Natural killer cell (primary cell): ENCODE measurements at regions not wholly inside any gene's neighbourhood (a gene's known extent, or its start where the extent isn't known, plus 50 kb on each side); places are given as distances from the start of the nearest gene placed in this dataset.
A peak's percentile ranks its signal among the peaks of the same experiment; 100 is the strongest.

Experiments
- ATAC-seq, 3 donors: fragments of 150-1000 bp in 2 of 3; fragments of 200-7000 bp in 1 of 3; cut with Tn5 transposase; 1 replicate in 1 of 3; 2 replicates in 2 of 3; pipeline ENCODE4 v1.10.0; 2021; ENCODE audit warnings: mild to moderate bottlenecking in 2 of 3, moderate library complexity in 2 of 3
- DNase-seq, 2 donors: peaks; one replicate each; pipeline versions ENCODE4 v3.0.0 to v3.0.0-alpha.2; 2013 to 2021; ENCODE audit warnings: mixed read lengths in 1 of 2
- H3K27ac ChIP-seq: one replicate; pipeline ENCODE4 v1.5.1; 2013; ENCODE audit warnings: mild to moderate bottlenecking, low read length
- H3K27me3 ChIP-seq: one replicate; pipeline ENCODE4 v1.6.1; 2013; ENCODE audit warnings: low read length; ENCODE audit not compliant: control insufficient read depth, insufficient read depth
- H3K36me3 ChIP-seq: one replicate; pipeline ENCODE4 v1.6.1; 2013; ENCODE audit warnings: low read length; ENCODE audit not compliant: control insufficient read depth, insufficient read depth
- H3K4me1 ChIP-seq: one replicate; pipeline ENCODE4 v1.6.1; 2013; ENCODE audit warnings: low read length; ENCODE audit not compliant: control insufficient read depth, insufficient read depth
- H3K4me3 ChIP-seq: one replicate; pipeline ENCODE4 v1.5.1; 2013; ENCODE audit warnings: low read length
- H3K9me3 ChIP-seq: one replicate; pipeline ENCODE4 v1.6.1; 2013; ENCODE audit warnings: low read length; ENCODE audit not compliant: control insufficient read depth, insufficient read depth
- H3K27ac Mint-ChIP-seq, 2 donors: one replicate each; pipeline ENCODE4 v1.8.0; 2022; ENCODE audit warnings: mild to moderate bottlenecking in 2 of 2, mixed read lengths in 2 of 2, moderate library complexity in 1 of 2
- H3K27me3 Mint-ChIP-seq, 2 donors: one replicate each; pipeline ENCODE4 v1.8.0; 2022; ENCODE audit warnings: low read depth in 2 of 2, mixed read lengths in 2 of 2
- H3K36me3 Mint-ChIP-seq: one replicate; pipeline ENCODE4 v1.8.0; 2022; ENCODE audit warnings: mixed read lengths
- H3K4me1 Mint-ChIP-seq, 2 donors: one replicate each; pipeline ENCODE4 v1.8.0; 2022; ENCODE audit warnings: mixed read lengths in 2 of 2
- H3K4me3 Mint-ChIP-seq: one replicate; pipeline ENCODE4 v1.8.0; 2022; ENCODE audit warnings: mild to moderate bottlenecking, moderate library complexity, mixed read lengths
- H3K9me3 Mint-ChIP-seq, 2 donors: one replicate each; pipeline ENCODE4 v1.8.0; 2022; ENCODE audit warnings: mixed read lengths in 2 of 2
- CTCF ChIP-seq: fragments of 200-600 bp; IDR thresholded peaks from one replicate; pipeline ENCODE4 v1.8.0; 2022; ENCODE audit warnings: antibody characterized with exemption
- WGBS: methylation state at CpG from one replicate; pipeline ENCODE4 v1.1.7; 2013; ENCODE audit warnings: missing lambda C conversion rate; ENCODE audit not compliant: insufficient coverage; 5-methylcytosine and 5-hydroxymethylcytosine counted together
- intact Hi-C: fragments of 100-400 bp; cut with micrococcal nuclease; formaldehyde crosslinking; loops from one replicate; pipeline ENCODE4 v1.14.2; 2022

- Mint-ChIP-seq H3K4me3 (no peak overlapping the region), H3K9me3 (peaks cover 16 to 24% of the 10 kb centered on the region in 2 donors), H3K27ac (no peak overlapping the region), H3K36me3 (peaks cover 8% of the 10 kb centered on the region), H3K4me1 (no peaks in the 10 kb centered on the region), H3K27me3 (no peaks in the 10 kb centered on the region)
- H3K4me1 ChIP-seq: no peaks in the 10 kb centered on the region
- WGBS: 91% methylated on average over 6 of the region's 6 CpGs
- no peaks in the 10 kb centered on the region for H3K27me3 ChIP-seq
- H3K4me3 ChIP-seq: no peak overlapping the region
- H3K36me3 ChIP-seq: no peaks in the 10 kb centered on the region
- no peak overlapping the region for H3K27ac ChIP-seq
- DNase-seq: no peak
- ATAC-seq: peak in 1 of 3 donors; percentile 37
- TF ChIP-seq CTCF: no peak
- intact Hi-C loops: no loop called here
- H3K9me3 ChIP-seq: peaks cover 17% of the 10 kb centered on the region
These were observed 103.3 kb upstream of the EPHA5 start for GRCh38 chr4:65773636-65774035.

GRCh38 chr4:65747386-65747785 is 77.1 kb upstream of the EPHA5 start:
- WGBS: 40% methylated on average over 1 of the region's 2 CpGs
- peaks cover 4 to 7% of the 10 kb centered on the region in 2 donors for H3K9me3 Mint-ChIP-seq

GRCh38 chr4:65738134-65738533 is 67.8 kb upstream of the EPHA5 start:
- Mint-ChIP-seq H3K36me3 (no peaks in the 10 kb centered on the region), H3K27me3 (no peaks in the 10 kb centered on the region), H3K27ac (no peak overlapping the region), H3K9me3 (peaks cover 0 to 11% of the 10 kb centered on the region in 2 donors), H3K4me1 (no peaks in the 10 kb centered on the region), H3K4me3 (no peak overlapping the region)
- Histone ChIP-seq H3K27ac (no peak overlapping the region), H3K9me3 (peaks cover 6% of the 10 kb centered on the region), H3K27me3 (no peaks in the 10 kb centered on the region), H3K4me1 (no peaks in the 10 kb centered on the region), H3K36me3 (no peaks in the 10 kb centered on the region), H3K4me3 (no peak overlapping the region)
- DNase-seq (no peak), ATAC-seq (no peak)
- intact Hi-C loops: no loop called here
- no peak for TF ChIP-seq CTCF
- WGBS: 71% methylated on average over 2 of the region's 2 CpGs

More at GRCh38 chr4:65747386-65747785, 77.1 kb upstream of the EPHA5 start:
- H3K4me3 Mint-ChIP-seq: no peak overlapping the region
- no peaks in the 10 kb centered on the region for H3K4me1 ChIP-seq
- H3K4me1 Mint-ChIP-seq: no peaks in the 10 kb centered on the region
- no peak overlapping the region for H3K4me3 ChIP-seq
- H3K27ac ChIP-seq: no peak overlapping the region
- no peak for DNase-seq
- H3K9me3 ChIP-seq: no peaks in the 10 kb centered on the region
- no peaks in the 10 kb centered on the region for H3K36me3 Mint-ChIP-seq
- H3K27me3 Mint-ChIP-seq: no peaks in the 10 kb centered on the region
- ATAC-seq: no peak
- no peak overlapping the region for H3K27ac Mint-ChIP-seq
- no peak for TF ChIP-seq CTCF
- intact Hi-C loops: no loop called here
- no peaks in the 10 kb centered on the region for H3K27me3 ChIP-seq
- H3K36me3 ChIP-seq: no peaks in the 10 kb centered on the region

- Histone ChIP-seq H3K27me3 (no peaks in the 10 kb centered on the region), H3K27ac (no peak overlapping the region), H3K9me3 (peaks cover 6% of the 10 kb centered on the region), H3K4me1 (no peaks in the 10 kb centered on the region), H3K4me3 (no peak overlapping the region), H3K36me3 (no peaks in the 10 kb centered on the region)
- Mint-ChIP-seq H3K9me3 (peaks cover 2 to 11% of the 10 kb centered on the region in 2 donors), H3K27ac (no peak overlapping the region), H3K27me3 (no peaks in the 10 kb centered on the region), H3K4me3 (no peak overlapping the region), H3K4me1 (no peaks in the 10 kb centered on the region), H3K36me3 (no peaks in the 10 kb centered on the region)
- WGBS: 33% methylated on average over 4 of the region's 4 CpGs
- intact Hi-C loops: no loop called here
- no peak for ATAC-seq
- no peak for DNase-seq
- TF ChIP-seq CTCF: no peak
These were observed 67.4 kb upstream of the EPHA5 start for GRCh38 chr4:65737672-65738071.
